Fibroblast of the aortic adventitia (primary cell): ENCODE measurements at regions not wholly inside any gene's neighbourhood (a gene's known extent, or its start where the extent isn't known, plus 50 kb on each side); places are given as distances from the start of the nearest gene placed in this dataset.

Source experiments
- DNase-seq: peaks from one replicate; pipeline ENCODE4 v3.0.0-alpha.2; 2010; ENCODE audit warnings: low read depth
- H3K4me3 ChIP-seq: 2 replicates; pipeline ENCODE4 v1.5.1; 2011; ENCODE audit warnings: low read depth, mild to moderate bottlenecking, control low read depth, low read length, moderate library complexity
- CTCF ChIP-seq: IDR thresholded peaks from 2 replicates; pipeline ENCODE4 v1.5.1; 2011; ENCODE audit warnings: mild to moderate bottlenecking, low read length, control low read depth, inconsistent platforms; ENCODE audit not compliant: insufficient read depth

GRCh38 chr6:148682990-148683389 is 63.8 kb upstream of the UST start:
- no peak for DNase-seq
- TF ChIP-seq CTCF, result no peak
- H3K4me3 ChIP-seq, result no peak overlapping the region

GRCh38 chr6:148689168-148689567 is 57.7 kb upstream of the UST start:
- H3K4me3 ChIP-seq, result no peak overlapping the region
- DNase-seq, result no peak
- TF ChIP-seq CTCF, result no peak

- no peak for TF ChIP-seq CTCF
- DNase-seq, result no peak
- H3K4me3 ChIP-seq, result no peak overlapping the region
These were observed 52.8 kb upstream of the UST start for GRCh38 chr6:148693882-148694484.
